HAP-1 (cell line): ENCODE measurements at regions not wholly inside any gene's neighbourhood (a gene's known extent, or its start where the extent isn't known, plus 50 kb on each side); places are given as distances from the start of the nearest gene placed in this dataset.

Source experiments
- DNase-seq, 2 experiments: peaks; one replicate each; pipeline ENCODE4 v3.0.0-alpha.2; 2016 to 2020; ENCODE audit warnings: low spot score in 2 of 2
- H3K27me3 ChIP-seq: fragments of 250-450 bp; sonication (Bioruptor Pico); 2 replicates; pipeline ENCODE4 v1.5.1; 2020; ENCODE audit warnings: low read depth, mild to moderate bottlenecking, moderate library complexity
- H3K36me3 ChIP-seq: fragments of 250-450 bp; sonication (Bioruptor Pico); replicated peaks from 2 replicates; pipeline ENCODE4 v1.5.1; 2020; ENCODE audit warnings: mild to moderate bottlenecking
- H3K4me1 ChIP-seq: fragments of 250-450 bp; sonication (Bioruptor Pico); 2 replicates; pipeline ENCODE4 v1.5.1; 2020; ENCODE audit warnings: mild to moderate bottlenecking
- H3K4me3 ChIP-seq: fragments of 250-450 bp; sonication (Bioruptor Pico); 2 replicates; pipeline ENCODE4 v1.5.1; 2020; ENCODE audit warnings: mild to moderate bottlenecking, moderate library complexity
- H3K9me3 ChIP-seq: fragments of 250-450 bp; sonication (Bioruptor Pico); 2 replicates; pipeline ENCODE4 v1.5.1; 2020; ENCODE audit warnings: mild to moderate bottlenecking, moderate library complexity
- in situ Hi-C: fragments of 300-500 bp; cut with MboI; formaldehyde crosslinking; loops from 3 replicates; pipeline ENCODE4 v1.14.3; 2020; ENCODE audit warnings: low sequenced_read_pairs, inconsistent platforms, mixed read lengths

- in situ Hi-C loops: no loop called here
- H3K4me3 ChIP-seq: no peak overlapping the region
- no peaks in the 10 kb centered on the region for H3K4me1 ChIP-seq
- DNase-seq: no peak
- no peaks in the 10 kb centered on the region for H3K36me3 ChIP-seq
- no peaks in the 10 kb centered on the region for H3K27me3 ChIP-seq
- no peaks in the 10 kb centered on the region for H3K9me3 ChIP-seq
These were observed 107.3 kb upstream of the MAF start for GRCh38 chr16:79707876-79708275.

GRCh38 chr16:79703066-79703465, 102.5 kb upstream of the MAF start:
- no peak overlapping the region for H3K4me3 ChIP-seq
- H3K27me3 ChIP-seq: no peaks in the 10 kb centered on the region
- no peaks in the 10 kb centered on the region for H3K36me3 ChIP-seq
- DNase-seq: no peak
- no peaks in the 10 kb centered on the region for H3K9me3 ChIP-seq
- no peaks in the 10 kb centered on the region for H3K4me1 ChIP-seq
- in situ Hi-C loops: no loop called here

- Histone ChIP-seq H3K36me3 (no peaks in the 10 kb centered on the region), H3K9me3 (no peaks in the 10 kb centered on the region), H3K4me1 (no peaks in the 10 kb centered on the region), H3K4me3 (no peak overlapping the region), H3K27me3 (no peaks in the 10 kb centered on the region)
- in situ Hi-C loops: no loop called here
- no peak for DNase-seq
These were observed 97.8 kb upstream of the MAF start for GRCh38 chr16:79698341-79698753.

GRCh38 chr16:79697562-79698112, 97.1 kb upstream of the MAF start:
- Histone ChIP-seq H3K4me3 (no peak overlapping the region), H3K36me3 (no peaks in the 10 kb centered on the region), H3K9me3 (no peaks in the 10 kb centered on the region), H3K27me3 (no peaks in the 10 kb centered on the region), H3K4me1 (no peaks in the 10 kb centered on the region)
- in situ Hi-C loops: no loop called here
- no peak for DNase-seq

GRCh38 chr16:79691007-79691406, 90.5 kb upstream of the MAF start:
- H3K4me3 ChIP-seq: no peak overlapping the region
- no peaks in the 10 kb centered on the region for H3K36me3 ChIP-seq
- in situ Hi-C loops: no loop called here
- no peaks in the 10 kb centered on the region for H3K4me1 ChIP-seq
- no peaks in the 10 kb centered on the region for H3K9me3 ChIP-seq
- DNase-seq: no peak
- H3K27me3 ChIP-seq: 0 out of 2 replicates have a peak, but pooled peaks cover 3% of the 10 kb centered on the region

- Histone ChIP-seq H3K4me3 (no peak overlapping the region), H3K9me3 (no peaks in the 10 kb centered on the region), H3K36me3 (no peaks in the 10 kb centered on the region), H3K4me1 (peaks cover 5% of the 10 kb centered on the region), H3K27me3 (0 out of 2 replicates have a peak, but pooled peaks cover 3% of the 10 kb centered on the region)
- in situ Hi-C loops: no loop called here
- DNase-seq: no peak
These were observed 89.6 kb upstream of the MAF start for GRCh38 chr16:79690159-79690558.

- DNase-seq: no peak
- no peak overlapping the region for H3K4me3 ChIP-seq
- no peaks in the 10 kb centered on the region for H3K36me3 ChIP-seq
- H3K27me3 ChIP-seq: 0 out of 2 replicates have a peak, but pooled peaks cover 3% of the 10 kb centered on the region
- H3K4me1 ChIP-seq: peaks cover 5% of the 10 kb centered on the region
- in situ Hi-C loops: no loop called here
- no peaks in the 10 kb centered on the region for H3K9me3 ChIP-seq
These were observed 87.0 kb upstream of the MAF start for GRCh38 chr16:79687249-79688130.

- peaks cover 5% of the 10 kb centered on the region for H3K4me1 ChIP-seq
- 0 out of 2 replicates have a peak, but pooled peaks cover 3% of the 10 kb centered on the region for H3K27me3 ChIP-seq
- H3K4me3 ChIP-seq: no peak overlapping the region
- H3K36me3 ChIP-seq: no peaks in the 10 kb centered on the region
- H3K9me3 ChIP-seq: no peaks in the 10 kb centered on the region
- in situ Hi-C loops: no loop called here
- peak; percentile 10 to 12 for DNase-seq
These were observed 85.3 kb upstream of the MAF start for GRCh38 chr16:79685871-79686270.

- H3K36me3 ChIP-seq: no peaks in the 10 kb centered on the region
- no peak overlapping the region for H3K4me3 ChIP-seq
- no peak for DNase-seq
- H3K27me3 ChIP-seq: no peaks in the 10 kb centered on the region
- no peaks in the 10 kb centered on the region for H3K9me3 ChIP-seq
- in situ Hi-C loops: no loop called here
- no peaks in the 10 kb centered on the region for H3K4me1 ChIP-seq
These were observed 78.8 kb upstream of the MAF start for GRCh38 chr16:79679334-79679733.

- H3K27me3 ChIP-seq: no peaks in the 10 kb centered on the region
- H3K4me3 ChIP-seq: no peak overlapping the region
- DNase-seq: no peak
- in situ Hi-C loops: no loop called here
- H3K4me1 ChIP-seq: no peaks in the 10 kb centered on the region
- no peaks in the 10 kb centered on the region for H3K9me3 ChIP-seq
- H3K36me3 ChIP-seq: no peaks in the 10 kb centered on the region
These were observed 77.4 kb upstream of the MAF start for GRCh38 chr16:79677799-79678530.

GRCh38 chr16:79673635-79674034, 73.1 kb upstream of the MAF start:
- in situ Hi-C loops: no loop called here
- Histone ChIP-seq H3K27me3 (no peaks in the 10 kb centered on the region), H3K4me3 (no peak overlapping the region), H3K9me3 (no peaks in the 10 kb centered on the region), H3K36me3 (no peaks in the 10 kb centered on the region), H3K4me1 (no peaks in the 10 kb centered on the region)
- no peak for DNase-seq

- in situ Hi-C loops: no loop called here
- DNase-seq: no peak
- Histone ChIP-seq H3K4me1 (no peaks in the 10 kb centered on the region), H3K27me3 (no peaks in the 10 kb centered on the region), H3K36me3 (no peaks in the 10 kb centered on the region), H3K4me3 (no peak overlapping the region), H3K9me3 (no peaks in the 10 kb centered on the region)
These were observed 72.0 kb upstream of the MAF start for GRCh38 chr16:79672524-79672923.

GRCh38 chr16:79668502-79668901, 68.0 kb upstream of the MAF start:
- Histone ChIP-seq H3K36me3 (no peaks in the 10 kb centered on the region), H3K27me3 (no peaks in the 10 kb centered on the region), H3K4me3 (no peak overlapping the region), H3K9me3 (no peaks in the 10 kb centered on the region), H3K4me1 (no peaks in the 10 kb centered on the region)
- no peak for DNase-seq
- in situ Hi-C loops: no loop called here

GRCh38 chr16:79665970-79666369, 65.4 kb upstream of the MAF start:
- in situ Hi-C loops: no loop called here
- H3K4me3 ChIP-seq: no peak overlapping the region
- no peaks in the 10 kb centered on the region for H3K9me3 ChIP-seq
- no peaks in the 10 kb centered on the region for H3K27me3 ChIP-seq
- H3K4me1 ChIP-seq: no peaks in the 10 kb centered on the region
- no peaks in the 10 kb centered on the region for H3K36me3 ChIP-seq
- DNase-seq: no peak
